Astrocyte of the spinal cord (primary cell): ENCODE measurements at regions not wholly inside any gene's neighbourhood (a gene's known extent, or its start where the extent isn't known, plus 50 kb on each side); places are given as distances from the start of the nearest gene placed in this dataset.

Experiments
- DNase-seq: peaks from one replicate; pipeline ENCODE4 v3.0.0; 2011; ENCODE audit warnings: low read depth, low spot score
- H3K4me3 ChIP-seq: 2 replicates; pipeline ENCODE4 v1.5.1; 2011; ENCODE audit warnings: low read depth, mild to moderate bottlenecking, low read length, moderate library complexity
- CTCF ChIP-seq: IDR thresholded peaks from 2 replicates; pipeline ENCODE4 v1.5.1; 2012; ENCODE audit warnings: low read depth, mild to moderate bottlenecking, low read length, inconsistent platforms
- in situ Hi-C: cut with HindIII; loops from 2 replicates; pipeline ENCODE4 v1.10.0; 2017; ENCODE audit warnings: low sequenced_read_pairs

DNA sequence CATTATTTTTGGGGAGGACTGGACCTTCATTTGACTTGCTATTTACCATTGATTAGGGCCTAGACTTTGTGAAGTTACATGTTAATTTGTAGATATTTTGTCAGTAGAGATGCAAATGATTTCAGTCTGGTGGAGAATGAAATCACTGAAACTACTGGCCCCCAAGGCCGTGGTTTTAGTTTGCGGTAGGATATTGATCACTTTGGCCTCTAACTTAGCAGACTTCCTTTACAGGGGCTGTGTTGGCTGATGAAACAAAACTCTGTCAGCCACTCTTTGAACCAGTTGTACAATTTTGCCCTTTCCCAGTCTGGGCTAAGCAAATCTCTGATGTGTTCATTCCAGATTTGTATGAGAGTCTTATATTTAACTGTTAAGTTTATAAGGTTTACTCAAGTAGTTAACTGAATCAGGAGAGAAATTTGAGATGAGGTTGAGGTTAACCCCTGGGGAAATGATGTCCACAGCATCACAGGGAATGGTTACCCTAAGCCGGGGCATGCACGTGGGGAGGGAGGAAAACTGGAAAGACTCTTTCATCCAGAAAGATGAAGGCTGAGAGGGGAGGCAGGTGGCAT lies 105.7 kb upstream of the INSIG1 start:
- TF ChIP-seq CTCF: no peak
- H3K4me3 ChIP-seq: no peak overlapping the region
- in situ Hi-C loops: no loop called here
- DNase-seq: no peak

GRCh38 chr7:155192961-155193640 lies 104.6 kb upstream of the INSIG1 start:
- no peak overlapping the region for H3K4me3 ChIP-seq
- DNase-seq: no peak
- TF ChIP-seq CTCF: no peak
- in situ Hi-C loops: no loop called here

DNA sequence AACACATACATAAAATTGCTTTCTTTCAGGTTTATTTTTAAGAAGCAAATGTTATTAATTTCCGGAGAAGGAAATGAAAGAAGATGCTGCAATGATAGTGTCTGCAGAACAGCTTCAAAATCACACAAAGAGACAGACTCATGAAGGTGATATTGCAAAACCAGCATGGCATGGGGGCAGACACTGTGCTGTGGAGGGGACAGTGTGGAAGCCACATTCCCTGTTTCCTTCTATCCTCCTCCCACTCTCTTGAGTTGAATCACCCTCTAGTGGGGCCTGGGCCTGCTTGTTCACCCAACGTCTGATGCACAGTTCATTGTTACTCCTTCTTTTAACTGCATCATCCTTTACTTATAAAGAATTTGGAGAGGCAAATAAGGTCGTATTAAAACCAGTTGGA lies 104.0 kb upstream of the INSIG1 start:
- H3K4me3 ChIP-seq: no peak overlapping the region
- no peak for DNase-seq
- in situ Hi-C loops: no loop called here
- TF ChIP-seq CTCF: no peak

GRCh38 chr7:155194382-155195140 lies 103.1 kb upstream of the INSIG1 start:
- H3K4me3 ChIP-seq: no peak overlapping the region
- no peak for TF ChIP-seq CTCF
- in situ Hi-C loops: no loop called here
- DNase-seq: no peak

GRCh38 chr7:155195939-155196523 lies 101.6 kb upstream of the INSIG1 start:
- DNase-seq: no peak
- in situ Hi-C loops: no loop called here
- no peak for TF ChIP-seq CTCF
- H3K4me3 ChIP-seq: no peak overlapping the region

- in situ Hi-C loops: no loop called here
- DNase-seq: no peak
- TF ChIP-seq CTCF: no peak
- H3K4me3 ChIP-seq: no peak overlapping the region
These were observed 99.3 kb upstream of the INSIG1 start for GRCh38 chr7:155198196-155198892.
